Thymus (tissue), 11 donors: ENCODE measurements at regions not wholly inside any gene's neighbourhood (a gene's known extent, or its start where the extent isn't known, plus 50 kb on each side); places are given as distances from the start of the nearest gene placed in this dataset.

Experiments used
- DNase-seq, 9 donors: peaks; one replicate each; pipeline ENCODE4 v3.0.0-alpha.2; 2013; ENCODE audit warnings: low spot score in 9 of 9, low read depth in 6 of 9, missing footprints in 1 of 9
- H3K27ac ChIP-seq, 2 donors: one replicate each; pipeline ENCODE4 v1.5.1; 2013; ENCODE audit warnings: control low read depth in 1 of 2, low read depth in 1 of 2, low read length in 1 of 2, mild to moderate bottlenecking in 1 of 2, moderate library complexity in 1 of 2
- H3K27me3 ChIP-seq, 2 donors: one replicate each; pipeline ENCODE4 v1.5.1; 2013; ENCODE audit warnings: low read length in 1 of 2; ENCODE audit not compliant: control insufficient read depth in 2 of 2, insufficient read depth in 1 of 2
- H3K36me3 ChIP-seq, 2 donors: one replicate each; pipeline ENCODE4 v1.5.1; 2013; ENCODE audit warnings: low read length in 1 of 2, mild to moderate bottlenecking in 1 of 2, moderate library complexity in 1 of 2; ENCODE audit not compliant: control insufficient read depth in 2 of 2, insufficient read depth in 2 of 2
- H3K4me1 ChIP-seq, 2 donors: one replicate each; pipeline ENCODE4 v1.5.1; 2013; ENCODE audit warnings: low read length in 2 of 2; ENCODE audit not compliant: control insufficient read depth in 2 of 2, insufficient read depth in 2 of 2
- H3K4me3 ChIP-seq, 2 donors: one replicate each; pipeline ENCODE4 v1.5.1; 2013; ENCODE audit warnings: low read length in 2 of 2, control low read depth in 1 of 2, mild to moderate bottlenecking in 1 of 2
- H3K9me3 ChIP-seq, 2 donors: one replicate each; pipeline ENCODE4 v1.5.1; 2013; ENCODE audit warnings: low read length in 1 of 2, mild to moderate bottlenecking in 1 of 2; ENCODE audit not compliant: control insufficient read depth in 2 of 2, insufficient read depth in 1 of 2
- WGBS: extraction: QIAGEN DNeasy Blood & Tissue Kit; methylation state at CpG from one replicate; pipeline ENCODE4 v1.1.7; 2013; 5-methylcytosine and 5-hydroxymethylcytosine counted together
- donor health status: healthy.

GRCh38 chr2:16774091-16774490 is 108.5 kb upstream of the CYRIA start:
- Histone ChIP-seq H3K4me1 (no peaks in the 10 kb centered on the region), H3K36me3 (no peaks in the 10 kb centered on the region), H3K4me3 (no peak overlapping the region), H3K9me3 (no peaks in the 10 kb centered on the region), H3K27me3 (no peaks in the 10 kb centered on the region), H3K27ac (no peak overlapping the region)
- WGBS, result 88% methylated on average over 2 of the region's 2 CpGs
- no peak for DNase-seq

GRCh38 chr2:16773080-16773713 is 107.6 kb upstream of the CYRIA start:
- no peaks in the 10 kb centered on the region for H3K27me3 ChIP-seq
- no peaks in the 10 kb centered on the region for H3K9me3 ChIP-seq
- no peaks in the 10 kb centered on the region for H3K4me1 ChIP-seq
- H3K27ac ChIP-seq, result no peak overlapping the region
- H3K36me3 ChIP-seq, result no peaks in the 10 kb centered on the region
- peak in 3 of 9 donors; percentile 6 to 25 (median 24) for DNase-seq
- H3K4me3 ChIP-seq, result no peak overlapping the region
- WGBS, result 30% methylated on average over 8 of the region's 8 CpGs

GRCh38 chr2:16767789-16768476 is 102.3 kb upstream of the CYRIA start:
- H3K27me3 ChIP-seq, result no peaks in the 10 kb centered on the region
- H3K4me3 ChIP-seq, result no peak overlapping the region
- 81% methylated on average over 3 of the region's 3 CpGs for WGBS
- no peaks in the 10 kb centered on the region for H3K9me3 ChIP-seq
- no peaks in the 10 kb centered on the region for H3K36me3 ChIP-seq
- no peaks in the 10 kb centered on the region for H3K4me1 ChIP-seq
- no peak for DNase-seq
- no peak overlapping the region for H3K27ac ChIP-seq

GRCh38 chr2:16765356-16765755 is 99.7 kb upstream of the CYRIA start:
- H3K4me3 ChIP-seq, result no peak overlapping the region
- WGBS, result 63% methylated on average over 7 of the region's 7 CpGs
- no peak for DNase-seq

GRCh38 chr2:16764487-16764886 is 98.9 kb upstream of the CYRIA start:
- Histone ChIP-seq H3K4me3 (no peak overlapping the region), H3K27ac (no peak overlapping the region), H3K4me1 (no peaks in the 10 kb centered on the region), H3K27me3 (no peaks in the 10 kb centered on the region), H3K36me3 (no peaks in the 10 kb centered on the region), H3K9me3 (no peaks in the 10 kb centered on the region)
- WGBS, result 84% methylated on average over 4 of the region's 4 CpGs
- DNase-seq, result no peak

More at GRCh38 chr2:16765356-16765755, 99.7 kb upstream of the CYRIA start:
- Histone ChIP-seq H3K27ac (no peak overlapping the region), H3K36me3 (no peaks in the 10 kb centered on the region), H3K27me3 (no peaks in the 10 kb centered on the region), H3K9me3 (no peaks in the 10 kb centered on the region), H3K4me1 (no peaks in the 10 kb centered on the region)

GRCh38 chr2:16763493-16763899 is 97.9 kb upstream of the CYRIA start:
- Histone ChIP-seq H3K4me3 (no peak overlapping the region), H3K27ac (no peak overlapping the region), H3K9me3 (no peaks in the 10 kb centered on the region), H3K27me3 (no peaks in the 10 kb centered on the region), H3K36me3 (no peaks in the 10 kb centered on the region), H3K4me1 (no peaks in the 10 kb centered on the region)
- DNase-seq, result no peak
- 73% methylated on average over 4 of the region's 4 CpGs for WGBS

- no peaks in the 10 kb centered on the region for H3K9me3 ChIP-seq
- no peaks in the 10 kb centered on the region for H3K27me3 ChIP-seq
- no peaks in the 10 kb centered on the region for H3K4me1 ChIP-seq
- no peak overlapping the region for H3K4me3 ChIP-seq
- 85% methylated on average over 2 of the region's 2 CpGs for WGBS
- no peaks in the 10 kb centered on the region for H3K36me3 ChIP-seq
- H3K27ac ChIP-seq, result no peak overlapping the region
- no peak for DNase-seq
Measured at GRCh38 chr2:16763056-16763455, 97.4 kb upstream of the CYRIA start.

GRCh38 chr2:16760426-16760825 is 94.8 kb upstream of the CYRIA start:
- no peak for DNase-seq
- WGBS, result 89% methylated on average over 3 of the region's 3 CpGs
- no peaks in the 10 kb centered on the region for H3K27me3 ChIP-seq
- H3K4me3 ChIP-seq, result no peak overlapping the region
- H3K36me3 ChIP-seq, result no peaks in the 10 kb centered on the region
- H3K9me3 ChIP-seq, result no peaks in the 10 kb centered on the region
- no peak overlapping the region for H3K27ac ChIP-seq
- no peaks in the 10 kb centered on the region for H3K4me1 ChIP-seq

- 46% methylated on average over 21 of the region's 21 CpGs for WGBS
- peak; percentile 40 to 84 (median 62) for DNase-seq
- no peaks in the 10 kb centered on the region for H3K27me3 ChIP-seq
- H3K4me3 ChIP-seq, result no peak overlapping the region
- H3K36me3 ChIP-seq, result no peaks in the 10 kb centered on the region
- H3K9me3 ChIP-seq, result no peaks in the 10 kb centered on the region
- H3K4me1 ChIP-seq, result no peaks in the 10 kb centered on the region
- no peak overlapping the region for H3K27ac ChIP-seq
Measured at GRCh38 chr2:16756831-16757644, 91.4 kb upstream of the CYRIA start.
